ENCODE measurements at regions not wholly inside any gene's neighbourhood (a gene's known extent, or its start where the extent isn't known, plus 50 kb on each side); places are given as distances from the start of the nearest gene placed in this dataset.
"Not testable (repeated sequence)": the region's sequence is repeated elsewhere in the genome, so short reads cannot be mapped to it uniquely, and the experiment has no call there.

DNA sequence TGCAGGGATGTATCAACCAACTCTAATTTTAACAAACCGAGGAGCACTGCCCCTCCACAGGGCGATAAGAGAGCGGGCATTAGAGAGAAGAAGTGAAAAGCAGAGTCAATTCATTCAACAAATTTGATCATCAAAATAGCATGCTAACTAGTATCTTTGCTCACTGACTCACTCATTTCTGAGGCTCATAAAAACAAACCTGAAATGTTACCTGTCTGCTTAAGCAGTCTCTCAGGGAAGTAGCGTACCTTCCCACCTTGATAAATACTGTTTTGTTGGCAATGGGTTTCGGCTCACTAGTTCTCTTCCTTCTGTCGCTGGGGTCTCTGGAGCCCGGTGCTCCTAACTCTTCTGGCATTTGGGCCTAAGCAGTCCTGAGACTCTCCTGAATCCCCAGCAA is 248.8 kb downstream of the IRS1 start:
- no peak for DNase-seq
- in situ Hi-C loops (cut with MboI; ENCODE audit: low pct_unique_long_range_greater_than_20kb, low sequenced_read_pairs): no loop called here

DNA sequence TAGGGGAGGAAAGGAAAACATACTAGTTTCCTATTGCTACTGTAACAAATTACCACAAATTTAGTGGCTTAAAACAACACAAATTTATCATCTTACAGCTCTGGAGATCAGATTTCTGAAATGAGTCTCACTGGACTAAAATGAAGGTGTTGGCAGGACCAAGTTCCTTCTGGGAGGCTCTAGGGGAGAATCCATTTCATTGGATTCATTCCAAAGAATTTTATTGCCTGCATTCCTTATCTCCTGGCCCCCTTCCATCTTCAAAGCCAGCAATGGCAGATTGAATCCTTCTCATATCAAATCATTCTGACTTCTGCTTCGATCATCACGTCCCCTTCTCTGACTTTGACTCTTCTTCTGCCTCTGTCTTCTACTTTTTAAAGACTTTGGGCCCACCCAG is 250.9 kb downstream of the IRS1 start:
- in situ Hi-C loops (cut with MboI; ENCODE audit: low pct_unique_long_range_greater_than_20kb, low sequenced_read_pairs): no loop called here
- DNase-seq: no peak

DNA sequence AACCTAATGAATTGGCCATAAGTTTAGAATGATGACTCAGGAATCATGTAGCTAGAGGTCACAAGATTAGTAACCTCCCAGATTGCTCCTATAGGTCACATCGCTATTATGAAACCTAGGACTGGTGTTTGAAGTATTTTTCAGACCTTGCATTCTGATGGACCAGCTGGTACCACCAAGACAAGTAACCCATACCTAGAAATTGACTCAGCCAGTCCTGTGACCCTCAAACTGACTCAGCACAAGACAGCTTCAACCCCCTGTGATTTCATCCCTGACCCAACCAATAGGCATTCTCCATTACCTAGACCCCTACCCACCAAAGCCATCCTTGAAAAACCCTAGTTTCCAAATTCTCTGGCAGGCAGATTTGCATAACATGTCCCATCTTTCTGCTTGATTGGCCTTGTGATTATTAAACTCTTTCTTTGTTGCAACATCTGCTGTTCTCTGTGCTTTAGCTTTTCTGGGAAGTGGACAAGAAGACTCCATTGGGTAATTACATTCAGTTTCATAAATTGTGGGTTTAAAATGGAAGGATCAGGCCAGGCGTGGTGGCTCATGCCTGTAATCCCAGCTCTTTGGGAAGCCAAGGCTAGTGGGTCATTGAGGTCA is 254.9 kb downstream of the IRS1 start:
- DNase-seq: no peak

DNA sequence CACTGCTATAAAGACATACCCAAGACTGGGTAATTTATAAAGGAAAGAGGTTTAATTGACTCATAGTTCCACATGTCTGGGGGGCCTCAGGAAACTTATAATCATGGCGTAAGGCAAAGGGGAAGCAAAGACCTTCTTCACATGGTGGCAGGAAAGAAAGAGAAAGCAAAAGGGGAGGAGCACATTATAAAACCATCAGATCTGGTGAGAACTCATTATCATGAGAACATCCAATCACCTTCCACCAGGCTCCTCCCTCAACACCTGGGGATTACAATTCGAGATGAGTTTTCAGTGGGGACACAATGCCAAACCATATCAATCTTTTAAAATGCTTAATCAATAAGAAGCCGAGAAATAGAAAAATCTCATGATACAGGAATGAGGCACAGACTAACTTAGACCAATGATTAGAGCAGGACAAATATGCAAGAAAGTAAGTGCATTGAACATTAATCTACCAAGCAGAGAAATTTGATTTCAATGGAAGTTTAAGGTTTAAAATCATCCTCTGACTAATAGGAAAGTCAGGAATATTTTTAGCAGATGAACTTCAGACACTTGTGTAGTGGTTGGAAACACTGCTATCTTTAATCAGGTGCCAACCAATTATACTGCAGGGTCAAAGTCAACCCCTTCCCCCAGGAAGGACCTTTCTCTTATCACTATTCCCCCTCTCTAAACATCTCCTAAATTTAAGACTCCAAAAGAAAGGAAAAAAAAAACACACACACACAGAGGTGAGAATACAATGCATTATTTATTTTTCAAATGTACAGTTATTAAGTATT is 259.2 kb downstream of the IRS1 start:
- in situ Hi-C loops (cut with MboI; ENCODE audit: low pct_unique_long_range_greater_than_20kb, low sequenced_read_pairs): no loop called here
- DNase-seq: no peak

More for the DNA sequence above, 254.9 kb downstream of the IRS1 start:
- in situ Hi-C loops (cut with MboI; ENCODE audit: low pct_unique_long_range_greater_than_20kb, low sequenced_read_pairs): no loop called here

DNA sequence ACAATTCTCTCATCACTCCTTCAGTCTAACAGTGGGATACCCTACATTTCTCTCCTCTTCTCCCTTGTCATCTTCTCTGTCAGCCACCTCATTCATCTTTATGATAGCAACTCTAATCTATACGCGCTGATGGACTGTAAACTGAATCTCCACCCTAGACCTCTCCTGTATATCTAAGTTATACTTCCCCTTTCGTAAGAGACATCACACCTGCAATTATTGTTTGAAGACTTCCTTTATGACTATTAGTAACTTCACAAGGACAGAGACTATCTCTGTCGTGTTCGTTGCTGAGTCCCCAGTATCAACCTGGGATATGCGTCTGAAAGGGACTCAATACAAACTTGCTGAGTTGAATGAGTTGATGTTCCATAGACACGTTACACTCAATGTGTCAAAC is 263.2 kb downstream of the IRS1 start:
- in situ Hi-C loops (cut with MboI; ENCODE audit: low pct_unique_long_range_greater_than_20kb, low sequenced_read_pairs): no loop called here
- DNase-seq: no peak

DNA sequence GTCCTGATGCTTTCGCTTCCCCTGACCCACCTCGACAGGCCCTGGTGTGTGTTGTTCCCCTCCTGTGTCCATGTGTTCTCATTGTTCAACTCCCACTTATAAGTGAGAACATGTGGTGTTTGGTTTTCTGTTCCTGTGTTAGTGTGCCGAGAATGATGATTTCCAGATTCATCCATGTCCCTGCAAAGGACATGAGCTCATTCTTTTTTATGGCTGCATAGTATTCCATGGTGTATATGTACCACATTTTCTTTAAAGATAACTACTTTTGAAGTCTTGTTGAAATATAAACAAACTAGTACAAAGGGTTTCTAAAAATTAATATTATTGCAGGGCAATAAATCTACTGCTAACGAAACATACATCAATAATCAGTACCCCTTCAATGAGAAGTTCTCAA is 266.6 kb downstream of the IRS1 start:
- in situ Hi-C loops (cut with MboI; ENCODE audit: low pct_unique_long_range_greater_than_20kb, low sequenced_read_pairs); DNase-seq: not testable (repeated sequence)

DNA sequence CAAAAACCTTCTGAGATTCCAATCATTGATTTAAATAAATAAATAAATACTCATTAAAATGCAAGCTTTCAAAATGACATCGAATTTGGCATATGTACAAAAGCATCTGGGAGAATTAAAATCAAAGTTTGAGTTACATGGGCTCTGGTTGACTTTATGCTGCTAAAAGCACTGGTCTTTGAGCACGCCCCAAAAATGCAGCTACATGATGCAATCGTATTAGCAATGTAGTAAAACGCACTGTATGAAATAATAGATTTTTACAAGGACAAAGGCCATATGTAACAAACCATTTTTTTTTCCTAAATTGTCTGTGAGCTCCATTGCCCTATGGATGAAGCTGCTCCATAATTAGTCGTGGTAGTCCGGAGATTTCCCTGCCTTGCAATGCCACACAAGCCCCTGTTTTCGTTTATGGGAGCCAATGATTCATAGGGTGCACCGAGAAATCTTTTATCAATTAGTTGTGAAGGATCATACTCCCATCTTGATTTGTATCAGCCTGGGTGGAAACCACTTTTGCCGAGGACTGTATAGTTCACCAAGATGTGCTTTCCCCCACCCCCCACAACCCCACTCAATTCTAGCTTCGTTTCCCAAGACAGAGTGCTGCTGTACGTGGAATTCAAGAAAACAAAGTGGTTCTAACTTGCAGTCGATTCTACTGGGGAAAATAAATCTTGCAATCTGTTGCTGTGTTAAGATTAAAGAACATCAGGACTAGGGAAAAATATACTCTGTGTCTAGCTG is 268.4 kb downstream of the IRS1 start:
- in situ Hi-C loops (cut with MboI; ENCODE audit: low pct_unique_long_range_greater_than_20kb, low sequenced_read_pairs): no loop called here
- no peak for DNase-seq

DNA sequence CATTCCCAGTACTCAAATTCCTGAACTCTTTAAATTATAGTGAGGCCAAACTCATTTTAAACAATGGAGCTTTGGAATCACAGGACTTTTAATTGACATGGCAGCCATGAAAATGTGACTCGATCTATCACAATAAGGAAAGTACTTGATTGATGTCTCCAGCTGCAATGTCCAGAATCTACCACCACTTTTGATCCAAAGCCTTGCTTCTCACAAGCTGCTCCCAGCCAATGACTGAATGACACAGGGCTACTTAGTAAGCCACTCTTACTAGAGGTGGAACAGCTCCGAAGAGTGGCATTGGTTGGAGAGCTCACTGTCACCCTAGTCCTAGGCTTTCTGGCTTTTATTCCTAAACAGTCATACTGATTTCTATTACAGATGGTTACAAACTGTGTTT is 270.1 kb downstream of the IRS1 start:
- DNase-seq: no peak
- in situ Hi-C loops (cut with MboI; ENCODE audit: low pct_unique_long_range_greater_than_20kb, low sequenced_read_pairs): no loop called here

DNA sequence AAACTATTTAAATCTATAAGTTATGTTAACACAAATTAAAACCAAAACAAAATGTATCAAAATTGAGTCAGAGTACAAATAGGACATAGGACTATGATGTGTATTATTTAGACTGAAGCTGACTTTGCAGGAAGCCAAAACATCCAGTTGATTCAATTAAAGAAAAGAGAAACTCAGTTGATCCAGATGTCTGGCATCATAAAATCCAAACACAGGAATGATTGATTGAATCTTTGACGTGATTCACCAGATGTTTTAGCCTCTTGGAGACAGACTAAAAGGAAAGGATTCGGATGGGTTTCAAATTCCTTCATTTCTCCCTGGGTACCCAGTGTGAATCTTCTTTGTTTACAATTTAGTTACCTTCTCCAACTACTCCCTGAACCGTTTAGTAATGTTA is 272.9 kb downstream of the IRS1 start:
- in situ Hi-C loops (cut with MboI; ENCODE audit: low pct_unique_long_range_greater_than_20kb, low sequenced_read_pairs): no loop called here
- DNase-seq: no peak

DNA sequence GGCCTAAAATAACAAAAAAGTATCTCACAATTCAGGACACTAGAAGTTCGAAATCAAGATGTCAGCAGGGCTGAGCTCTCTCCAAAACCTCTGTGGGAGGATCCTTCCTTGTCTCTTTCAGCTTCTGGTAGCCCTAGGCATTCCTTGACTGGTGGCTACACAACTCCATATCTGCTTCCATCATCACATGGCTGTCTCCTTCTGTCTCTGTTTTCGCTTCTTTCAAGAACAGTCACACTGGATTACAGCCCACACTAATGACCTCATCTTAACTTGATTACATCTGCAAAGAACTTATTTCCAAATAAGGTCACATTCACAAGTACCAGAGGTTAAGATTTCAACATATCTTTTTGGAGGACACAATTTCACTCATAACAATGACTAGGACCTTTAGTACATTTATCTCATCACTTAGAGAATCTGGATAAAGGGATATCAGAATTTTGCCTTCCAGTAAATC is 275.2 kb downstream of the IRS1 start:
- in situ Hi-C loops (cut with MboI; ENCODE audit: low pct_unique_long_range_greater_than_20kb, low sequenced_read_pairs): no loop called here
- no peak for DNase-seq

DNA sequence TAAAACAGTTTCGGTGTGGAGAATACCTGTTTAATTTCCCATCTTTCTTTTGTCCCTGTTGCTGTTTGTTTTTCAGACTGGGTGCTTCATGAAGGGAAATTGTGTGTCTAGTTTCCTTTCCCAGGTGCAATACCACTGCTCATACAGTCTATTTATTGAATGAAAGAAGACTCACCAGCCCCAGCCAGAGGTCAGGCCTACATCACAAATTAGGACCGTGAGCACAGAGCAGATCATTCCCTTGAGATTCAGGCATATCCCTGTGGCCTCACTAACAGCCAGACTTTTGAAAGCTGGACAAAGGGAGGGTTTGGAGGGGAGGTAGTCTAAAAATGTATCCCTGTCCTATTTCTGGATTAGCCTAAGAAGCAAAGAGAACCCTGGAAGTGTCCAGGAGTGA is 278.9 kb downstream of the IRS1 start:
- no peak for DNase-seq
- in situ Hi-C loops (cut with MboI; ENCODE audit: low pct_unique_long_range_greater_than_20kb, low sequenced_read_pairs): no loop called here

DNA sequence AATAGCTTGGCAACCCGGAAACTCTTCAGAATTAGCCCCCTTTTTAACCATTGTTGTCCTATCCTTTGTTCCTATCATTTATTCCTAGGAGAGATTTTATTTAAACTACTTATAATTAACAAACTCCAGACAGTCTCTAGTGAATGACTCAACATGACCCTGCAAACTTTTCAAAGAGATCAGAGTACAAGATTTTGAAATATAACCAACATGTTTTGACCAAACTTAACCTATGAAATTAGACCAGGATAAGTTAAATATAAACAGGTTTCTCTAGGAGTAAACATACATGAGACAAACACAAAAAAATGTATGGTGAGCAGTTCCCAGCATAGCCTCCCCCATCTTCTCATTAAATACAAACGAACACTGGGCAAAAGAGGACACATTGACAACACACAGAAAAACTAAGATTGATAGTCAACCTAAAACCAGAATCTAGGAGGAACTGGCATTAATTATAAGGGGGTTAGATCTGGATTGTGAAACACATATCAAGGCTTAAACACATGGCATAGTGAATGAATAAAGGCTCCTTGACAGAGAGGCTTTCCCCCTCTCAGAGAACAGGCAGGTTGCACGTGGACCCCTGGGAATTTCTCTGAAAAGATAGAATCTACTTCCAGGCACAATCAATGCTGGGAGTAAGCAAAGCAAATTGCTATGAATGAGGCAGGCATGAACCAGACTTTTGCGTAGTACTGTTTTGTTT is 284.1 kb downstream of the IRS1 start:
- no peak for DNase-seq
- in situ Hi-C loops (cut with MboI; ENCODE audit: low pct_unique_long_range_greater_than_20kb, low sequenced_read_pairs): no loop called here

DNA sequence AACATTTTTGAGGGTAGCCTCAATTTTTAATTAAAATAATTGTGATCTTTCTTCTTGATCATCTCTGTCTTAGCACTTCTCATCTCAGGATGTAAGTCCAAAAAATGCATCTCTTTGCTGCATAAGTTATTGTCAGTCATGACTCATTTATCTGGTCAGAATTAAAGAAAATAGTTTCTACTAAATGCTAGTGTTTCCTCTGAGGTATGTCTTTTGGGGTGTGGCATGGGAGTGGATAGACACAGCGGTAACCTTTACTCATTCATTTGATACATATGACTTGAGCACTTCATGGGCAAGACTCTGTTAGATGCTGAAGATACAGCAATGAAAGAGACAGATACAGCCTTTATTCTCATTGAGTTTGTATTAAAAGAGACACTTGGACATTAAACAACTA is 284.7 kb downstream of the IRS1 start:
- in situ Hi-C loops (cut with MboI; ENCODE audit: low pct_unique_long_range_greater_than_20kb, low sequenced_read_pairs): no loop called here
- no peak for DNase-seq

DNA sequence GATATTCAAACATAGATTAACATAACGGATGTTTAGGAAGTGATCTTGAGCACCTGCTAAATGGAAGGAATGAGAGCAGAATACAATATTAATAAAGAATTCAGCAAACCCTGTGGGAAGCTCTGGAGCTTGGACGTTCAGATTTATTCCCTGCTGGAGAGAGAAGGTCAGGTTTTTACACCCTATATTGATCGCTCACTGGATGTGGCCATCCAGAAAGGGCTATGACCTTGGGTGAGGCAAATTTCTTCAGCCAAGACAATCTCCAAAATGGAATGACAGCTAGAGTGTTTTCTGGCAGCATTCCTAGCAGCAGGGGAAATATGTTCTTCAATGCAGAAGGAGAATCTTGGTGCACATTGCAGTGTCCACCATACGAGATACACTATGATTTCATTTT is 288.3 kb downstream of the IRS1 start:
- in situ Hi-C loops (cut with MboI; ENCODE audit: low pct_unique_long_range_greater_than_20kb, low sequenced_read_pairs): no loop called here
- DNase-seq: no peak

DNA sequence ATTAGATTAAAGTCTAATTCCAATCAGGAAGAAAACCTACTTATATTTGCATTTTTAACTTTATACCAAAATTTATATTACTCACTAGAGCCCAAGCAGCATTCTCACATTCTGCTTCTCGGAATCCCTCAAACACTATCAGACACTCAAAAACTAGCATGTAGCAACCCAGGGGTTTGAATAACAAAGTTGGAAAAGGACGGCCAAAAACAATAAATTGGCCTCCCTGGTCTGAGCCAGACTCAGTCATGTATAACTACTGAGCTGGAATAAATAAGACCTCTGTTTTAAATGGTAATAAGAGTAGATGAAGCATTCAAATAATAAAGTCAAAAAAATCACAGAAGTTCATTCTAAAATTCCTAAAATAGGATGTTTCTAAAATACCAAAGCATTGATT is 290.9 kb downstream of the IRS1 start:
- in situ Hi-C loops (cut with MboI; ENCODE audit: low pct_unique_long_range_greater_than_20kb, low sequenced_read_pairs): no loop called here
- DNase-seq: no peak

DNA sequence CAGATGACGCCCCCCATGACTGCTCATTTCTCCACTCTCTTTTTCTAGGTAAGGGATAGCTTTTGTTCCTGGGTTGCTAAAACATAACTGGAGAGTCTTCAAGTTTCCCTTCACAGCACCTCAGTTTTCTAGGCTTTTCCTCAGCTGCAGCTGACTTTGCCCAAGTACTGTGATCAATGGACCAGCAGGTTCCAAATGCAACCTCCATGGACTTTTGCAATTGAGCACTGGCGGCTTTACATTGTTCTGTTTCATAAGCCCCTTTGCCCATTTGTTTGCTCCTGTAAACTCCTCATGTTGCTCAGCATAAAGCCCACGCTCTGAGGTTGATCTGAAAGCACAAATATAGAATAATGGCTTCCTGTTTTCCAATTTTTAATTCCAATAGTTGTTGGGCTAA is 291.6 kb downstream of the IRS1 start:
- DNase-seq: no peak

DNA sequence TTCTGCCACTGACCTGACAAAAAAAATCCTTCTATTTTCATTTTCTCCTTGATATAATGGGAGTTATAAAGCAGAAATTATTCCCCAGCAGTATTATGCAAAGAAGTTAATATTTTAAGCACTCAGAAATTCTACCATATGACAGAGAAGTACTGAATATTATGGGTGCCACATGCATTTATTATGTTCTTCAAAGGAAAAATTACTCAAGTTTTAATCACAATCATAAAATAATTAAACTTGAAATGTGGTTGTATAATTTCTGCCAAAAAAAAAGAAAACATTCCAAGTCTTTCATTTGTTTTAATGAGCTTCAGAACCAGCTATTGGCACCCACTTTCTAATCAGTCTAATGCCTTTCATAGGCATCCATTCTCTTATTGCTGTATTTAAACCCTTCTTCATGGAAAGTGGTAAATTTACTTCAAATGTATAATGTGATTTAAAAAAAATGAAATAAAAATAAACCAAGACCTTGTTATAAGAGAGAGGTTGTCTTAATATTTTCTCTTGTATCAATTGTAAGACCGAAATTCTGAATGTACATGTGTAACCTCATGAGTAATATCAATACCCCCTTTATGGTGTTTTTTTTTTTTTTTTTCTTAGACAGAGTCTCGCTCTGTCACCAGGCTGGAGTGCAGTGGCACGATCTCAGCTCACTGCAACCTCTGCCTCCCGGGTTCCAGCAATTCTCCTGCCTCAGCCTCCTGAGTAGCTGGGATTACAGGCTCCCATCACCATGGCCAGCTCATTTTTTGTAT is 302.3 kb downstream of the IRS1 start:
- no peak for DNase-seq
- in situ Hi-C loops (cut with MboI; ENCODE audit: low pct_unique_long_range_greater_than_20kb, low sequenced_read_pairs): no loop called here

More for the DNA sequence above, 291.6 kb downstream of the IRS1 start:
- in situ Hi-C loops (cut with MboI; ENCODE audit: low pct_unique_long_range_greater_than_20kb, low sequenced_read_pairs): no loop called here

DNA sequence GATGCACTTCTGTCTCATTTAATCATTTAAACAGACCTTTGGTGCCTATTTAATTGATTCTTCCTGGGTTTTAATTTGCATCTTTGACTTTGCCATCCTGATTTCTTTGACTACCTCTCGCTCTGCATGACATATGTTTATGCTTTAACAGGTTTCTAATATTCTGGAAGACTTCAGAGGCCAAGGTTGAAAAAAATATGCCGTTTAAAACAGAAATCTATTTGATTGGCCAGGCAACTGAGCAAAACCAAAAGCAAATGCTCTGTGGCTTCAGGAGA is 303.4 kb downstream of the IRS1 start:
- in situ Hi-C loops (cut with MboI; ENCODE audit: low pct_unique_long_range_greater_than_20kb, low sequenced_read_pairs): no loop called here
- DNase-seq: no peak
